Stimulated activated CD8-positive, alpha-beta memory T cell treated with anti-CD3 and anti-CD28 coated beads, Interleukin-2, amount 100 ng/mL, for 48 hours (primary cell): ENCODE measurements at regions not wholly inside any gene's neighbourhood (a gene's known extent, or its start where the extent isn't known, plus 50 kb on each side); places are given as distances from the start of the nearest gene placed in this dataset.
A peak's percentile ranks its signal among the peaks of the same experiment; 100 is the strongest.
"Not testable (repeated sequence)": the region's sequence is repeated elsewhere in the genome, so short reads cannot be mapped to it uniquely, and the experiment has no call there.

Experiments used
- DNase-seq, 2 donors: peaks; one replicate each; pipeline ENCODE4 v3.0.0-alpha.2; 2020; ENCODE audit warnings: low read depth in 2 of 2

DNA sequence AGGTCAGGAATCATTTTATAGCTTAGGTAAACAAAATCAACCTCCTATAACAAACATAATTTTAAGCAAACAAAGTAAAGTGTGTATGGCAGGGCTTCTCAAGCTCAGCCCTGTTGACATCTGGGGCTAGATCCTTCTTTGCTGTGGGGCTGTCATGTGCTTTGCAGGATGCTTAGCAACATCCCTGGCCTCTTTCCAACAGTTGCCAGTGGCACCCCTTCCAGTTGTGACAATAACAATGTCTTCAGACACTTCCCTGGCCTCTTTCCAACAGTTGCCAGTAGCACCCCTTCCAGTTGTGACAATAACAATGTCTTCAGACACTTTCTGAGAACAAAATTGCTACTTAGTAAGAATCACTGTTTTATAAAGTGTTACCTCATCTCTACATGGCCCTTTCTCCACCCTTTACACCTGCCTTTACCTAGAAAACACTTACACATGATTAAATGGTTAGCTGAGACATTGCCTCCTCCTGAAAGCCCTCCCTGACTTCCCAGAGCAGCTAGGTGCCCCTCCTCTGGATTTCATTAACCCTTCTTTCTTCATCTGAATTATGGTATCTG lies 194.0 kb upstream of the LMCD1 start:
- no peak for DNase-seq

GRCh38 chr3:8311321-8311720 lies 190.3 kb upstream of the LMCD1 start:
- no peak for DNase-seq

DNA sequence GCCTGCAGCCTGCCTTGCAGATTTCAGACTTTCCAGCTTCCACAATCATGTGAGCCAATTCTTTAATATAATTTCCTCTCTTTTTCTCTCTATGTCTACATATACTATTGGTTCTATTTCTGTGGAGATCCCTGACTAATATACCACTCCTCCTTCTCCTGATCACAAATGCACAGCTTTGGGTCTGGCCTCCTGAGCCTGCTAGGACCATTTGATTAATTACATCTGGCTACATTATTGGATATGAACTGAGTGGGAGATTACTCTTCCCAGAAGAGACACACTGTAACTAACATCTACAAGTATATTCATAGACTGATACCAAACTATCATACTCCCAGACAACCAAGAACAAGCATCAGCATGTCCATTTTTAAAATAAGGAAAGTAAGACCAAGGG lies 188.9 kb upstream of the LMCD1 start:
- no peak for DNase-seq

- DNase-seq = no peak
These were observed 187.9 kb upstream of the LMCD1 start for GRCh38 chr3:8313560-8314267.

DNA sequence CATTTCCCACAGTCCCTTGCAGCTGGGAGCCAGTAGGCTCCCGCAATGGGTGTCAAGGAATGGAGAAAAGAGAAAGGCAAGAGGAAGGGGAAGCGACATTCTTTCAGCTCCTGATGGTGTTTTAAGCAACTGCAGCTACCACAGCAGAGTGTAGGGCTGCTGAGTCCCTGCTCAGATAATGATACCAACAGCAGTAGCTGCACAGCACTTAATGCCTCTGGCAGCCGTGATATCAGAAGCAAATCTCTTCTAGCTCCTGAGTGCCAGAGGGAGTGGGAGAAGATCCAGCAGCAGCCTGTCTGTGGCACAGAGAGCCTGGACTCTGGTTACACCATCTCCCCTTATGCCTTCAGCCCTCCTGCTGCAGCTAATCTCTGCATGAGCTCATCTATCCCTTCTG lies 186.1 kb upstream of the LMCD1 start:
- not testable (repeated sequence) for DNase-seq

GRCh38 chr3:8317661-8318649 lies 183.7 kb upstream of the LMCD1 start:
- DNase-seq = no peak

DNA sequence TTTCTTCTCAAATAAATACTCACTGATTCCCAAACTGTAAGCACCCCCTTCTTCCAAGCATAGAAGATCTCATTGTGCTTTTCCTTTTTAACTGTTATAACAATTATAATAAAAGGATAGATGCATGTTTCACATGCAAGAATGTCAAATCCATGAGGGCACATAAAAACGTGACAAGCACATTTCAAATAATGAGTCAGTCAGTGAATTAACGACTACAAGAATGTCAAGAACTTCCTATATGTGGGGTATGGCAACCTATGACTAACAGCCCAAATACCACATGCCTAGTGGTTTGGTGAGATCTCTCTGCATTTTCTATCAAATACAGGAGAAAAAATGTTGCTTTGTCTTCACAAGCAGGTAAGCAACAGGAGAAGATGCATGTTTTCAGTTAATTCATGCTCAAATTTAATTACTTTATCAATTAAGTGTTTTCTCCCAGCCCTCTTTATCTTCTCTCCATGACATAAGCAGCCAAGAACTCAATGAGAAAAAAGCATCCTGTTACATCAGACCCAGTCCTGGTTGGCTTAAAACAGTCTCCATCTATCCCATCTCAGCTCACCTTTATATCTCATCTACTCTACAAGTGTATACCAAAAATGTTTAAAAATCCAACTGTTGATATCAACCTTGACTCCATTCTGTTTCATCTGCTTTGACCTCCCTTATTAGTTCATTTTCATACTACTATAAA lies 181.5 kb upstream of the LMCD1 start:
- DNase-seq = no peak

GRCh38 chr3:8320711-8321458 lies 180.7 kb upstream of the LMCD1 start:
- no peak for DNase-seq

GRCh38 chr3:8324747-8325146 lies 176.9 kb upstream of the LMCD1 start:
- peak in 1 of 2 donors; percentile 15 for DNase-seq

- DNase-seq = no peak
These were observed 176.3 kb upstream of the LMCD1 start for GRCh38 chr3:8325306-8325705.

DNA sequence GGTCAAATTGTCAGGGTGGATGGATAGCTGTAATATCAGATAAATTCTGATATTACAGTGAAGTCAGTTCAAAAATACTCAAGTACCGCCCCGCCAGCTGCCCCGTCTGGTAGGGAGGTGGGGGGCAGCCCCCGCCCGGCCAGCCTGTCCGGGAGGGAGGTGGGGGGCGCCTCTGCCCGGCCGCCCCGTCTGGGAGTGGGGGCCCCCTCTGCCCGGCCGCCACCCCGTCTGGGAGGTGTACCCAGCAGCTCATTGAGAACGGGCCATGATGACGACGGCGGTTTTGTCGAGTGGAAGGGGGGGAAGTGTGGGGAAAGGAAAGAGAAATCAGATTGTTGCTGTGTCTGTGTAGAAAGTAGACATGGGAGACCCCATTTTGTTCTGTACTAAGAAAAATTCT lies 175.8 kb upstream of the LMCD1 start:
- not testable (repeated sequence) for DNase-seq

DNA sequence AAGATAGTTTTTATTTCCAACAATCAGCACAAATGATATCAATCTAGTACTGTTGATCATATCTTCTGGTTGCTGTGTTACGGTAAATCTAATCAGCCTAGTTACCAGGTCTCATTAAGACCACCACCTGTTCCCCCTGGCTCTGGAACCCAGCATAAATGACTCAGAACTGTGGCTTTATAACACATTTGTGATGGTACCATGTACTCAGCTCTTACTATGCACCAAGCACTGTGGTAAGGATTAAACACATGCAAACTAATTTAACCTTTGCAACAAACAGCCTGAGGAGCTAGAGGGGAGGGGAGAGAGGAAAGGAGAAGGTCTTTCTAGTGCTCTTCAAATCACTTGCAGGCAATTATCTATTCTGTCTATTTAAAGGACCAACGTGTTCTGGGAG lies 173.9 kb upstream of the LMCD1 start:
- no peak for DNase-seq

GRCh38 chr3:8328967-8329366 lies 172.7 kb upstream of the LMCD1 start:
- DNase-seq = no peak

- no peak for DNase-seq
These were observed 172.0 kb upstream of the LMCD1 start for GRCh38 chr3:8329598-8329997.

DNA sequence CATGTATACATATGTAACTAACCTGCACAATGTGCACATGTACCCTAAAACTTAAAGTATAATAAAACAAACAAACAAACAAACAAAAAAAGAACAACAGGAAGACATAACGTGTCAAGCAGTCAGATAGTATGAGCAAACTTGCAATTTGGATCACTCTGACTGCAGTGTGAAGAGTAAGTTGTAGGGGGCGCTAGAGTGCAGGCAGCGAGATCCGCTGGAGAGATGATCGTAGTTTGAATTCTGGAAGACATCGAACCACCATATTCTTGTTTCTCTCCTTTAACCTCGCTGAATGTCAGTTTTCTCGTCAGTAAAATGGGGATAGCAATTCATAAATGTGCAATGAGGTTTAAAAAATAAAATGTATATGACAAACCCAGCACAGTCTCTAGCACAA lies 165.2 kb upstream of the LMCD1 start:
- no peak for DNase-seq

DNA sequence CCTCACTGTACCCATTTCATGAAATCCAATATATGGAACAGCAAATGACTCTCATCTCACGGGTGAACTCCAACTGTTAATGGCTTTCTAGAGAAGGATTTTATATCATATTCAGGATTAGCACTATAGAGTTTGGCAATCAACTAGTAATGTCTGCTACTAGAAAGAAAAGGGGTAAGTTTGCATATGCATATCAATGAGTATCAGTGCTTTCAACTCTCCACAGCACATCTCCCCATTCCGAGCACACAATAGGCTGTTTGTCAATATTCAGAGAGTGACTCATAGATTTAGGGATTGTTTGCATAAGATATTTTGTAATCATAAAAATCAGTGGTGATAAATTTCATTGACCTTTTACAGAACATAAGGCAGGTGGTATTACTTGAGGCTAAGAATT lies 163.2 kb upstream of the LMCD1 start:
- no peak for DNase-seq

DNA sequence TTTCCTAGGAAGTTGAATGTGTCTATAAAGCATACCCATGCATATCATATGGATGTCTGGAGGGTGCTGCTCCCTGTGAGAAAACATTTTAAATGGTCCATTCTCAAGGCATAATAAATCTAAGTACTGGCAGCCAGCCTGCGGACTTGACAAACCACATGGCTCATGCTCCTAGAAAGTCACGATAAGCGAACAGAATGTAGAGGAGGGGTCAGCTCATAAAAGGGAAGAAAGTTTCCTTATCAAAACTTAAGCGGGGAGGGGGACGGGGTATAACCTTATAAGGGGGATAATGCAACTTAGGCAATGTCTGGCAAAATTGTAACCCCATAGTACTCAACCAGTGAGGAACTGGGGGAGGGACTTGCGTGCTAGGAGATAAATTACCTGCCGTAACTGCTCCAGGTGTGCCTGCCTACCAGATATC lies 159.8 kb upstream of the LMCD1 start:
- DNase-seq = no peak

DNA sequence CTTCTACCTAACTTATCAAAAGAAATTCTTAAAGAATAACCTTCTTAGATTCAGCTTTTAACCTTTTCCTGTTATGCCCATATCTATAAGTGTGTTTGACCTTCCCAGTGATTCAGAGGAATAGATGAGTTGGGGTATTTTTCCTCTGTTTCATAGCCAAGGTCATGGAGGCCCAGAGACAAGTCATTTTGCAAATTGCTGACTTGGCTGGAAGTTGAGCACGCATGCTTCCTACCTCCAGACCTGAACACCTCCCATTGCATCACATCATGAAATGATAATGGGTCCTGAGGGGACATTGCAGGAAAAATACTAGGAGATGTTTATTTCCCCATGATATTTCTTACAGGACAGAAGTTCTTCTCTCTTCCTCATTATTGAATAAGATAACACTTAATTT lies 158.6 kb upstream of the LMCD1 start:
- DNase-seq = no peak

DNA sequence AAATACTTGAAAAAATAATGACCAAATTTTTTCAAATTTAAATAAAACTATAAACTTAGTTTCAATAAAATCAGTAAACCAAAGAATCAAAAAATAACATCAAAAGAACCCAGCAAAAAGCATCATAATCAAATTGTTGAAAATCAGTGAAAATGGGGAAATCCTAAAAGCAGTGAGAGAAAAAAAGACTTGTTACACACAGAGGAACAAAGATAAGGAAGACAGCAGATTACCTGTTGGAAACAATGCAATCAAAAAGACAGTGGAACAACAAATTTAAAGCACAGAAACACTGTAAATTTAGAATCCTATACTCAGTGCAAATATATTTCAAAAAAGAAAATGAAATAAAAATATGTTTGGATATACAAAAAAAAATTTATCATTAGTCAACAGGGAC lies 156.2 kb upstream of the LMCD1 start:
- no peak for DNase-seq

- DNase-seq = no peak
These were observed 153.5 kb upstream of the LMCD1 start for GRCh38 chr3:8348076-8348475.

- DNase-seq = no peak
These were observed 149.1 kb upstream of the LMCD1 start for GRCh38 chr3:8352475-8352874.
